ENCODE measurements at regions not wholly inside any gene's neighbourhood (a gene's known extent, or its start where the extent isn't known, plus 50 kb on each side); places are given as distances from the start of the nearest gene placed in this dataset.
A peak's percentile ranks its signal among the peaks of the same experiment; 100 is the strongest.

GRCh38 chr1:60942896-60943638, 139.3 kb upstream of the NFIA start:
- Mint-ChIP-seq H3K27me3 (ENCODE audit: low read depth) (peaks cover 1% of the 10 kb centered on the region; the same call in 1 of the 2 replicates), H3K9me3 (no peaks in the 10 kb centered on the region), H3K4me3 (no peak overlapping the region), H3K27ac (no peak overlapping the region; a peak in 1 of 7 replicates), H3K36me3 (ENCODE audit: insufficient read depth in 1 of 3, low read depth in 3 of 3) (no peaks in the 10 kb centered on the region), H3K4me1 (peaks cover 46 to 51% of the 10 kb centered on the region in 2 experiments)
- no peak overlapping the region for H2BK5ac ChIP-seq (ENCODE audit: insufficient read length, low read length)
- no peak overlapping the region for H3K4ac ChIP-seq (ENCODE audit: low read depth, low read length)
- H3K4me2 ChIP-seq (ENCODE audit: insufficient read depth, insufficient read length, low read length), result no peak overlapping the region
- H4K91ac ChIP-seq (ENCODE audit: insufficient read length, low read depth, low read length), result no peak overlapping the region
- no peaks in the 10 kb centered on the region for H3K79me2 ChIP-seq (ENCODE audit: insufficient read depth, low read length)
- H2BK15ac ChIP-seq (ENCODE audit: low read depth, low read length), result no peak overlapping the region
- no peak overlapping the region for H2BK120ac ChIP-seq (ENCODE audit: low read depth, low read length, poor library complexity, severe bottlenecking)
- H3K23ac ChIP-seq (ENCODE audit: insufficient read length, low read depth, low read length), result no peak overlapping the region
- no peak overlapping the region for H2BK12ac ChIP-seq (ENCODE audit: insufficient read length, low read depth, low read length)
- DNase-seq, result peak; percentile 43
- no peaks in the 10 kb centered on the region for H3K79me1 ChIP-seq (ENCODE audit: insufficient read depth, low read depth, low read length, poor library complexity, severe bottlenecking)
- H3K23me2 ChIP-seq (ENCODE audit: insufficient read length, low read depth, low read length, poor library complexity, severe bottlenecking), result no peaks in the 10 kb centered on the region
- H3K14ac ChIP-seq (ENCODE audit: insufficient read depth, low read length), result no peak overlapping the region
- peaks cover 17% of the 10 kb centered on the region; the same call in 1 of the 2 replicates for H3K4me1 ChIP-seq (ENCODE audit: insufficient read depth, low read length)
- H3K27ac ChIP-seq (ENCODE audit: insufficient read length, low read depth, low read length), result no peak overlapping the region
- no peak overlapping the region for H3K56ac ChIP-seq (ENCODE audit: insufficient read length, low read depth, low read length)
- no peak for TF ChIP-seq CTCF (conservative IDR thresholded peaks at IDR 0.05)
- no peak overlapping the region for H2AFZ ChIP-seq (ENCODE audit: low read length)
- H4K5ac ChIP-seq (ENCODE audit: insufficient read length, low read depth, low read length), result no peak overlapping the region
- H2AK5ac ChIP-seq (ENCODE audit: insufficient read length, low read length), result no peak overlapping the region
- no peak overlapping the region for H3K18ac ChIP-seq (ENCODE audit: insufficient read length, low read depth, low read length)
- H3K27me3 ChIP-seq (ENCODE audit: insufficient read depth, low read length), result no peaks in the 10 kb centered on the region
- H4K20me1 ChIP-seq (ENCODE audit: control insufficient read depth, insufficient read depth, insufficient read length), result no peaks in the 10 kb centered on the region
- no peak overlapping the region for H2BK20ac ChIP-seq (ENCODE audit: low read depth, low read length, poor library complexity, severe bottlenecking)
- H4K8ac ChIP-seq (replicated peaks; ENCODE audit: insufficient read length, low read depth, low read length), result no peak overlapping the region
- no peaks in the 10 kb centered on the region for H3K9me3 ChIP-seq (ENCODE audit: control insufficient read depth, low read depth, low read length)
- no peak overlapping the region for H3K9ac ChIP-seq (ENCODE audit: extremely low read depth, insufficient read length, low read length)
- H3T11ph ChIP-seq (ENCODE audit: low read length), result no peak overlapping the region
- no CpG with 5 or more reads among the region's 8 CpGs for WGBS (ENCODE audit: extremely low coverage, insufficient read length, low lambda C conversion rate)
